Neural crest cell (in vitro differentiated cells): ENCODE measurements at regions not wholly inside any gene's neighbourhood (a gene's known extent, or its start where the extent isn't known, plus 50 kb on each side); places are given as distances from the start of the nearest gene placed in this dataset.

Source experiments
- DNase-seq: peaks from one replicate; pipeline ENCODE4 v3.0.0; 2021; ENCODE audit warnings: low read depth, mixed read lengths, low spot score
- H3K27ac Mint-ChIP-seq: one replicate; pipeline ENCODE4 v1.8.0; 2021; ENCODE audit warnings: mild to moderate bottlenecking, mixed read lengths; ENCODE audit not compliant: unreplicated experiment
- H3K27me3 Mint-ChIP-seq: 2 replicates; pipeline ENCODE4 v1.8.0; 2021; ENCODE audit warnings: low read depth, mild to moderate bottlenecking, mixed read lengths
- H3K36me3 Mint-ChIP-seq: 2 replicates; pipeline ENCODE4 v1.8.0; 2021; ENCODE audit warnings: low read depth, mild to moderate bottlenecking, mixed read lengths
- H3K4me1 Mint-ChIP-seq: 2 replicates; pipeline ENCODE4 v1.8.0; 2021; ENCODE audit warnings: mixed read lengths
- H3K4me3 Mint-ChIP-seq: one replicate; pipeline ENCODE4 v1.8.0; 2021; ENCODE audit warnings: mild to moderate bottlenecking, mixed read lengths
- H3K9me3 Mint-ChIP-seq: 2 replicates; pipeline ENCODE4 v1.8.0; 2021; ENCODE audit warnings: mixed read lengths
- TF ChIP-seq, protein P1 (sequence below): fragments of 200-600 bp; sonication (generic); conservative IDR thresholded peaks from 2 replicates; pipeline ENCODE4 v1.5.0; 2021; ENCODE audit warnings: antibody characterized with exemption, mild to moderate bottlenecking

DNA sequence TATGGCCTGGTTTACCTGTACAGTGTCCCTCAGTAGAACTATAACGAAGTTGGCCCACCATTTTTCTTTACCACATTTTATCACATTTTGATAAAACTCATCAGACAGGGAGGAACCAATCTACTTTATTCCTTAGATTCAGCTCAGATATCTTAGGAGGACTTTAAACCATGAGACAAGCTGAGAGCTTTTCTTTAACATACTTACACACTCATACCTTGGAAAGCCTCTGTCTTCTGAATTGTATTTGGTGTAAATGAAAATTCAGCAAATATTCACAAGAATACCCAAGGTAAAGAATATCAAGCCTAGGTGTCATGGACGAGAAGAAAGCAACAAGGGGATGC, 313.2 kb downstream of the ENC1 start:
- DNase-seq = no peak
- no peak overlapping the region for H3K4me3 Mint-ChIP-seq
- TF ChIP-seq, protein P1, sequence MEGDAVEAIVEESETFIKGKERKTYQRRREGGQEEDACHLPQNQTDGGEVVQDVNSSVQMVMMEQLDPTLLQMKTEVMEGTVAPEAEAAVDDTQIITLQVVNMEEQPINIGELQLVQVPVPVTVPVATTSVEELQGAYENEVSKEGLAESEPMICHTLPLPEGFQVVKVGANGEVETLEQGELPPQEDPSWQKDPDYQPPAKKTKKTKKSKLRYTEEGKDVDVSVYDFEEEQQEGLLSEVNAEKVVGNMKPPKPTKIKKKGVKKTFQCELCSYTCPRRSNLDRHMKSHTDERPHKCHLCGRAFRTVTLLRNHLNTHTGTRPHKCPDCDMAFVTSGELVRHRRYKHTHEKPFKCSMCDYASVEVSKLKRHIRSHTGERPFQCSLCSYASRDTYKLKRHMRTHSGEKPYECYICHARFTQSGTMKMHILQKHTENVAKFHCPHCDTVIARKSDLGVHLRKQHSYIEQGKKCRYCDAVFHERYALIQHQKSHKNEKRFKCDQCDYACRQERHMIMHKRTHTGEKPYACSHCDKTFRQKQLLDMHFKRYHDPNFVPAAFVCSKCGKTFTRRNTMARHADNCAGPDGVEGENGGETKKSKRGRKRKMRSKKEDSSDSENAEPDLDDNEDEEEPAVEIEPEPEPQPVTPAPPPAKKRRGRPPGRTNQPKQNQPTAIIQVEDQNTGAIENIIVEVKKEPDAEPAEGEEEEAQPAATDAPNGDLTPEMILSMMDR = no peak

DNA sequence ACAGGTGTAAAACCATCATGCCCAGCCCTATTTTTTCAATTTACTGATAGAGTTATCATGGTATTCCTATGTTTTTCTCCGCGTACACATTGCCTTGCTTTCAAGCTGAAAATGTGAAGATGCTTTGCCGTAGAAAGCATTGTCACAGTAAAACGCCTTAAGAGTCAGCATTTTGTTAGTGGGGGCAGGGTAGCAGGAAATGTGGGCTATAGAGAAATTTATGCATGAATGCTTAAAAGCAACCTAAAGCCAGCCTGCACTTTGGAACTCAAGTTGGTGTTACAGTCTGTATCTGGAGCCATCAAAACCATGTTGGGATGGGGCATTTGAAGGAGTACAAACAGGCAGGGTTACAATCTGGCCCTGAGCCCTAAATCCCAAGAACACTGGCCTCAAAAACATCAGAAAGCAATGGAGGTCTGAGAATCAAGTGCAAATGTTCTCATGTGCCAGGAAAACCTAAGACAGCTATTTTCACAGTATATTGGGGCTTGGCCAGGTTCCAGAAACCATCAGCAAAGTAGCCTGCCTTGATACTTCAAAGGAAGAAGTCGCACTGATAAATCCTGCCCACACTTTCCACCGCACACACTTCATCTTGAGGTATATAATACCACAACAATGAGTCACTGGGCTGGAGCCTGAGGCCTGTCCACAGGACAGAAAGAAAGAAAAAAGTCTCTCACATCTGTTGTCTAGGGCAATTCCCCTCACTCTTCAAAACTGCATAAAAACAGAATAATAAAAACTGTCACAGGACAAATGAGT, 313.8 kb downstream of the ENC1 start:
- Mint-ChIP-seq H3K9me3 (peaks cover 5% of the 10 kb centered on the region), H3K4me3 (no peak overlapping the region), H3K27ac (no peak overlapping the region), H3K36me3 (no peaks in the 10 kb centered on the region), H3K4me1 (peaks cover 21% of the 10 kb centered on the region), H3K27me3 (no peaks in the 10 kb centered on the region)
- DNase-seq = no peak
- TF ChIP-seq, protein P1 = no peak

More for the DNA sequence above, 313.2 kb downstream of the ENC1 start:
- Mint-ChIP-seq H3K27ac (no peak overlapping the region), H3K27me3 (no peaks in the 10 kb centered on the region), H3K4me1 (peaks cover 16% of the 10 kb centered on the region), H3K9me3 (peaks cover 5% of the 10 kb centered on the region), H3K36me3 (no peaks in the 10 kb centered on the region)

DNA sequence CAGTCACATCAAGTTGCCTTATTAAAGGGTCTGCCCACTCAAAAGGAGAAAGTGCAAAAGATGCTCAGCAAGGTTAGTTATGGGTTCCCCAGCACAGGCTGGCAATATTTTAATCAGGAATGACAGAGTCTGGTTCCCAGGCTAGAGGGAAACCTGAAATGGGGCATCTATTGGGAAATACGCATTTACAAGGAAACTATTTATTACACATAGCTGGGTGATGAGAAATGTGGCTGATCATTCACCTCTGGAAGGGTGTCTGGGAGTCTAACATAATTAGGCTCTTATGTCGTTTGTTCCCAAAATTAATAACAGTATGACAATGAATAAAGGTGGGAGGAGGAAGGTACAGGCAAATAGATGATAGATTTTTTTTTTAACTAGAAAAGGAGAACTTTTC, 314.7 kb downstream of the ENC1 start:
- H3K27ac Mint-ChIP-seq = no peak overlapping the region
- no peak overlapping the region for H3K4me3 Mint-ChIP-seq
- H3K4me1 Mint-ChIP-seq = peaks cover 26% of the 10 kb centered on the region
- peaks cover 5% of the 10 kb centered on the region for H3K9me3 Mint-ChIP-seq
- H3K36me3 Mint-ChIP-seq = no peaks in the 10 kb centered on the region
- H3K27me3 Mint-ChIP-seq = no peaks in the 10 kb centered on the region
- TF ChIP-seq, protein P1 = no peak
- no peak for DNase-seq

DNA sequence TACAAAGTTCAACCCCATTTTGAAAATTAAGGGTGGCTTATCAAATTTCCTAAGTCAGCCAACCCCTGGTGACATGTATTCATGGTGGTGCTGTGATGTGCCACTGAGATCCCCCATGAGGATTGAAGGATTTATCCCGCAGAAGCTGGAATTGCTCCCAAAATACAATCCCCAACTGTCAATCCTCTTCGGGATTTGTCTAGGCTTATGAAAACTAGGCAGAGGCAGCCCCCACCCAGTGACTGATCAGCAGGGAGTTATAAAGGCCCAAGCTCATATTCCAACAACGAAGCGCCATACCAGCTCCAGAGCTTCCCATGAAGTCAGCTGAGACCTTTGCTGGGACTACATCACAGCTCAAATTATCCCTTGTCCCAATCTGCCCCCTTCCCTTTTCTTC, 316.0 kb downstream of the ENC1 start:
- Mint-ChIP-seq H3K4me3 (no peak overlapping the region), H3K36me3 (no peaks in the 10 kb centered on the region), H3K9me3 (peaks cover 7% of the 10 kb centered on the region), H3K27ac (no peak overlapping the region), H3K4me1 (peaks cover 26% of the 10 kb centered on the region), H3K27me3 (no peaks in the 10 kb centered on the region)
- TF ChIP-seq, protein P1 = no peak
- DNase-seq = no peak

DNA sequence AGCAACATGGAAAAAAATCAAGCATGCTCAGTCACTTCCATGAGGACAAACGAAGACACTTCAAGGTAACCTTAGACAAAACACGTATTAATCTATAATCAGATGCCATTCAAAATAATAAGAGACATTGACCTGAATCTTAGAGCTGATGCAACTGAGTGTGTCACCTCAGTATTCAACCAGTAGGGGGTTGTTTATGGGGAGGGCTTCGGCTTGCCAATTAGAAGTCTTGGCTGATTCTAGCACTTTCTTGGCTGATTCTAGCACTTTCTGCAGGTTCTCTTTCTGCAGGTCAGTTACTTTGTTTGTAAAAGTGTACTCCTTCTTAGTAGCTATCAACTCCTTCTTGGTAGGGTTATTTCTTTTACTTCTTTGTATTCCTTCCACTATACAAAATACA, 317.6 kb downstream of the ENC1 start:
- Mint-ChIP-seq H3K36me3 (no peaks in the 10 kb centered on the region), H3K27me3 (no peaks in the 10 kb centered on the region), H3K4me3 (no peak overlapping the region), H3K4me1 (peaks cover 26% of the 10 kb centered on the region), H3K9me3 (peaks cover 7% of the 10 kb centered on the region), H3K27ac (no peak overlapping the region)
- DNase-seq = no peak
- TF ChIP-seq, protein P1 = no peak
